HG03095 (cell line): ENCODE measurements at regions not wholly inside any gene's neighbourhood (a gene's known extent, or its start where the extent isn't known, plus 50 kb on each side); places are given as distances from the start of the nearest gene placed in this dataset.

Source experiments
- ATAC-seq: cut with Tn5 transposase; IDR thresholded peaks from one replicate; pipeline ENCODE4 v1.9.1; 2021; ENCODE audit warnings: moderate library complexity; ENCODE audit not compliant: unreplicated experiment

- no peak for ATAC-seq
Observed at GRCh38 chr22:46075764-46076531, 74.4 kb upstream of the PPARA start.

- ATAC-seq: no peak
Observed at GRCh38 chr22:46076651-46077339, 73.5 kb upstream of the PPARA start.

GRCh38 chr22:46077669-46078099, 72.6 kb upstream of the PPARA start:
- ATAC-seq: no peak

- ATAC-seq: no peak
Observed at GRCh38 chr22:46078241-46079092, 71.9 kb upstream of the PPARA start.

- no peak for ATAC-seq
Observed at GRCh38 chr22:46079093-46079860, 71.0 kb upstream of the PPARA start.

- ATAC-seq: no peak
Observed at GRCh38 chr22:46079861-46080821, 70.2 kb upstream of the PPARA start.

- ATAC-seq: no peak
Observed at GRCh38 chr22:46081036-46081830, 69.1 kb upstream of the PPARA start.

GRCh38 chr22:46081831-46082210, 68.5 kb upstream of the PPARA start:
- ATAC-seq: no peak

- ATAC-seq: no peak
Observed at GRCh38 chr22:46082633-46083032, 67.7 kb upstream of the PPARA start.

- no peak for ATAC-seq
Observed at GRCh38 chr22:46083383-46084350, 66.7 kb upstream of the PPARA start.

- no peak for ATAC-seq
Observed at GRCh38 chr22:46084376-46084775, 66.0 kb upstream of the PPARA start.

- ATAC-seq: no peak
Observed at GRCh38 chr22:46084943-46085827, 65.1 kb upstream of the PPARA start.

GRCh38 chr22:46085828-46086576, 64.3 kb upstream of the PPARA start:
- ATAC-seq: no peak

GRCh38 chr22:46086577-46087335, 63.6 kb upstream of the PPARA start:
- no peak for ATAC-seq

- ATAC-seq: no peak
Observed at GRCh38 chr22:46087336-46087690, 63.0 kb upstream of the PPARA start.
